Mucosa of descending colon (tissue), 3 donors: ENCODE measurements at regions not wholly inside any gene's neighbourhood (a gene's known extent, or its start where the extent isn't known, plus 50 kb on each side); places are given as distances from the start of the nearest gene placed in this dataset.
A peak's percentile ranks its signal among the peaks of the same experiment; 100 is the strongest.

Experiments
- ATAC-seq: fragments of 200-7000 bp; cut with Tn5 transposase; one replicate; pipeline ENCODE4 v1.9.1; 2020; ENCODE audit warnings: mild to moderate bottlenecking, moderate library complexity
- DNase-seq, 3 donors: peaks; one replicate each; pipeline ENCODE4 v3.0.0-alpha.2; 2020
- H3K36me3 ChIP-seq: fragments of 200-600 bp; one replicate; pipeline ENCODE4 v1.8.0; 2021; ENCODE audit warnings: low read depth, mild to moderate bottlenecking
- H3K4me1 ChIP-seq: fragments of 200-600 bp; one replicate; pipeline ENCODE4 v1.8.0; 2021; ENCODE audit warnings: low read depth, mild to moderate bottlenecking
- H3K4me3 ChIP-seq: fragments of 200-600 bp; one replicate; pipeline ENCODE4 v1.8.0; 2021; ENCODE audit warnings: mild to moderate bottlenecking
- H3K9me3 ChIP-seq: fragments of 200-600 bp; one replicate; pipeline ENCODE4 v1.8.0; 2021; ENCODE audit warnings: mild to moderate bottlenecking
- intact Hi-C, 2 donors: fragments of 100-400 bp; cut with DNase I in 1 of 2; cut with micrococcal nuclease in 1 of 2; formaldehyde crosslinking; loops; one replicate each; pipeline versions ENCODE4 v1.11.0 to v1.11.1; 2022; cut with DNase I, micrococcal nuclease
- TF ChIP-seq, protein P1 (sequence below): fragments of 200-600 bp; IDR thresholded peaks from one replicate; pipeline ENCODE4 v1.8.0; 2022; ENCODE audit warnings: antibody characterized with exemption, mild to moderate bottlenecking
- donor health status: DM: no; HTN: no; CAD: no; lungs with moderate emphysema.
- donor health status: DM: no; HTN: no; CAD: no.
- donor health status: DM: no; HTN: yes; CAD: no.

DNA sequence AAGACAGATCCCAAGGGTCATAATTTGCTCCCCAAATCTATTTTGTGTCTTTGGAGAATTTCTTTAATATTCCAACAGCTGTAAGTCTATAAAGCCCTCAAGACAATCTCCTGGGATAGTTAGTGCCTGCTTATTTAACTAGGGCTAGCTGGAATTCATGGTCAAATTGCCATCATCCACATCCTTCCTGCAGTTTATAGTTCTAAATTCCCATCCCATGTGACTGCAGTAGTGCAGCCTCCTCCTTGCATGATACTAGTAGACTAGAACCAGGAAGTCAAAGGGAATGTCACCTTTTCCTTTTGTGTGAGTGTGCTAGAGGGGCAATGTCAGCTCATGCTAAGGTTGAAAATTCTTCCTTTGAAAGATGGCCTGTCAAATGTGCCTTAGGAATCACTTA, 214.8 kb upstream of the PIK3R1 start:
- intact Hi-C loops: no loop called here
- no peak for DNase-seq
- H3K9me3 ChIP-seq: no peaks in the 10 kb centered on the region
- ATAC-seq: no peak
- H3K4me1 ChIP-seq: peaks cover 4% of the 10 kb centered on the region
- no peaks in the 10 kb centered on the region for H3K36me3 ChIP-seq
- TF ChIP-seq, protein P1, sequence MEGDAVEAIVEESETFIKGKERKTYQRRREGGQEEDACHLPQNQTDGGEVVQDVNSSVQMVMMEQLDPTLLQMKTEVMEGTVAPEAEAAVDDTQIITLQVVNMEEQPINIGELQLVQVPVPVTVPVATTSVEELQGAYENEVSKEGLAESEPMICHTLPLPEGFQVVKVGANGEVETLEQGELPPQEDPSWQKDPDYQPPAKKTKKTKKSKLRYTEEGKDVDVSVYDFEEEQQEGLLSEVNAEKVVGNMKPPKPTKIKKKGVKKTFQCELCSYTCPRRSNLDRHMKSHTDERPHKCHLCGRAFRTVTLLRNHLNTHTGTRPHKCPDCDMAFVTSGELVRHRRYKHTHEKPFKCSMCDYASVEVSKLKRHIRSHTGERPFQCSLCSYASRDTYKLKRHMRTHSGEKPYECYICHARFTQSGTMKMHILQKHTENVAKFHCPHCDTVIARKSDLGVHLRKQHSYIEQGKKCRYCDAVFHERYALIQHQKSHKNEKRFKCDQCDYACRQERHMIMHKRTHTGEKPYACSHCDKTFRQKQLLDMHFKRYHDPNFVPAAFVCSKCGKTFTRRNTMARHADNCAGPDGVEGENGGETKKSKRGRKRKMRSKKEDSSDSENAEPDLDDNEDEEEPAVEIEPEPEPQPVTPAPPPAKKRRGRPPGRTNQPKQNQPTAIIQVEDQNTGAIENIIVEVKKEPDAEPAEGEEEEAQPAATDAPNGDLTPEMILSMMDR: no peak
- no peak overlapping the region for H3K4me3 ChIP-seq

DNA sequence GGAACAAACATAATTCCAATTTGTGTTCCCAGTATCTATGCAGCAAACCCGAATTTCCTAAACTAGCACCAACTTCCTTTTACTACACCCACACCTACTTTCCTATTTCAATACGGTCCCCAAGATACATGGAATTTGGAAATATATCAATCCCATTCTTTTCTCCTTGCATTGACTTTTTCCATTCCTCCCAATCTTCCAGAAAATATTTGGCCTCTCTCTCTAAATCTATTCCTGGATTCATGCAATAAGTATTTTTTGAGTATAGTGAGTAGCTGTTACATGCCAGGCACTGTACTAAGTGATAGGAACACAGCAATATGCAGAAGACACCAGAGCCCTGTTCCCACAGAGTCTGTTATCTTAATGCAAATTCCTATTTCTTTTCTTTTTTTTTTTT, 216.2 kb upstream of the PIK3R1 start:
- TF ChIP-seq, protein P1: no peak
- Histone ChIP-seq H3K9me3 (no peaks in the 10 kb centered on the region), H3K36me3 (no peaks in the 10 kb centered on the region), H3K4me3 (no peak overlapping the region), H3K4me1 (peaks cover 4% of the 10 kb centered on the region)
- ATAC-seq (no peak), DNase-seq (no peak)
- intact Hi-C loops: no loop called here

DNA sequence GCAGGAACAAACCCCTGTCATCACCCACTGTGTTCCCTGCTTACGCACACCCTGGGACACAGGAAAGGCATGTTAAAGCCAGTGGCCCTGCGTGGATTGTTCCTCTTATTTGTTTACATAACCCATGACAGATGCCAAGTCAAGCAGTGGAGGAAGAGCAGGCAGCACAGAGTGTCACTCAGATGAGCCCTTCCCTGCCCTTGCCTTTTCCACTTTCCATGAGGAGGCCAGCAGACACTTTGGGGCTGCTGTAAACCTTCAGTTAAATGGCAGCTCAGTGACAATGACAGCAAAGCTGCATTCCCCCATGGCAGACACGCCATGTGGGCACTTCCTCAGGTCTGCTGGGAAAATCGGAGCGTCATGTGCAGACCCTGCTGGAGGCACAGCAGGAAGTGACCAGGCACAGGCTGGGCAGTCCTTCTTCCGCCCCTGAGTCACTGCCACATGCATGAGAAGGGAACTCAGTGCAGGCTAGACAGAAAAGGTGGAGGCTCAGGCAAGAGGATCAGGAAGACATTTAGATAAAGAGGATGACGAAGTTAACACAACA, 216.8 kb upstream of the PIK3R1 start:
- TF ChIP-seq, protein P1: no peak
- DNase-seq (peak in 2 of 3 donors; percentile 41 to 66), ATAC-seq (peak; percentile 61)
- Histone ChIP-seq H3K9me3 (no peaks in the 10 kb centered on the region), H3K4me3 (no peak overlapping the region), H3K36me3 (no peaks in the 10 kb centered on the region), H3K4me1 (peaks cover 4% of the 10 kb centered on the region)
- intact Hi-C loops: no loop called here

DNA sequence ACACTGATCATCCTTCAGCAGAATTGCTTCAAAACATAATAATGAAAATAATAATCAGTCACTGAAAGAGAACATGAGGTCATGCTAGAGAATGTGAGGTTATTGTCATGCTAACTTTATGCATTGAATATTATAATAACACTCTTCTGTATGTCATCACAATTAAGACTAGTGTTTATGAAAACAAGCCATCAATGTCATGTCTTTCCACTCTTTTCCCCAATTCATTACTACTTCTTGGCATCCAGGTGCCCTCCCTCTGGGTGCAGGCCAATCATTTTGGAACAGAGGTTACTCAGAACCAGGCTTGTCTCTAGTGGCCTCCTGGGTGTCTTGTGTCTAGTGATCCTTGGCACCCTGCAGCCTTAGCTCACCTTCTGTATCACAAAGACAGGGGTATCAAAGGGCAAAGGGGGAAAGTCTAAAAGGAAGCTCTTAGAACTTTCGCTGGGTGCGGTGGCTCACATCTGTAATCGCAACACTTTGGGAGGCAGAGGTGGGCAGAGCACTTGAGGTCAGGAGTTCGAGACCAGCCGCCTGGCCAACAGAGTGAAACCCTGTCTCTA, 217.6 kb upstream of the PIK3R1 start:
- no peaks in the 10 kb centered on the region for H3K36me3 ChIP-seq
- H3K9me3 ChIP-seq: no peaks in the 10 kb centered on the region
- H3K4me1 ChIP-seq: peaks cover 4% of the 10 kb centered on the region
- H3K4me3 ChIP-seq: no peak overlapping the region
- DNase-seq (no peak), ATAC-seq (no peak)
- TF ChIP-seq, protein P1: no peak
- intact Hi-C loops: no loop called here

DNA sequence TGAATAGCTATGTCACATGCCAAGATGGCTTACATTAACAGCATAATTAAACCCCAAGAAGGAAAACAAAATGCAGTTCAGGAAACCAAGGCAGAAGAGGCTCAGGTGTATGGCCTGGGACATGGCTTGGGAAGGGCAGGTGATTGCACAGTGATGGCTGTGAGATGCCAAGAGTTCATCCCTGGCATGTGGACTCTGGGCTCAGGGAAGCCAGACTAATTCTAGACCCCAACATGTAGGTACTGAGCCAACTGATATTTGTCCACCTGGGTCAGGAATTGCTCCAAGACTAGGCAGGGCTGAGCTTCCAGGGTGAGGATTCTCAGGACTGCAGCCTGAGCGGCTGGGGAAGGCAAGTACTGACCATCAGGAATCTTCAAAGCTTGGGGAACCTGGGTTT, 218.4 kb upstream of the PIK3R1 start:
- Histone ChIP-seq H3K9me3 (no peaks in the 10 kb centered on the region), H3K4me1 (peaks cover 4% of the 10 kb centered on the region), H3K36me3 (no peaks in the 10 kb centered on the region), H3K4me3 (no peak overlapping the region)
- intact Hi-C loops: no loop called here
- TF ChIP-seq, protein P1: no peak
- ATAC-seq (no peak), DNase-seq (no peak)

DNA sequence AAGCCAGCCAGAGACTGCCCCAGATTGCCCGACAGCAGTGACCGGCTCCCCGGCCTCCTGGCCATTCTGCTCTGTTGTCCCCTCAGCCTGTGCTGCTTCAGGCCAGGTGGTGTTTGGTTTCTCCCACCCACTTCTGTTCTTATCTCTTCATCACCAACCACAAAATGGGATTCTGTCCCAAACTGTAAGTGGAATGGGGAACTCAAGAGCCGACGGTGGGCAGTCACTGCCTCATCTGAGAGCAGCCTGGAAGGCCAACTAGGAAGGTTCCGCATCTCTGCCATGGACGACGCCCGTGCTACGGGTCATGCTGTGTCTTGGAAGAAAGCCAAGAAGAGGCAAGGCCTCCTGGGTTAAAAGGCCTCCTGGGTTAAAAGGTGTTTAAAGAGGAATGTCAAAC, 219.0 kb upstream of the PIK3R1 start:
- intact Hi-C loops: no loop called here
- Histone ChIP-seq H3K9me3 (no peaks in the 10 kb centered on the region), H3K36me3 (no peaks in the 10 kb centered on the region), H3K4me1 (peaks cover 4% of the 10 kb centered on the region), H3K4me3 (no peak overlapping the region)
- DNase-seq (no peak), ATAC-seq (no peak)
- TF ChIP-seq, protein P1: no peak
